Duodenal mucosa (tissue), 2 donors: ENCODE measurements at regions not wholly inside any gene's neighbourhood (a gene's known extent, or its start where the extent isn't known, plus 50 kb on each side); places are given as distances from the start of the nearest gene placed in this dataset.
"Not testable (repeated sequence)": the region's sequence is repeated elsewhere in the genome, so short reads cannot be mapped to it uniquely, and the experiment has no call there.

Experiments
- H3K27ac ChIP-seq: one replicate; pipeline ENCODE4 v1.7.0; 2013; ENCODE audit warnings: low read depth, low read length
- H3K27me3 ChIP-seq, 2 donors: one replicate each; pipeline ENCODE4 v1.7.0; 2013; ENCODE audit warnings: low read length in 2 of 2, control low read depth in 1 of 2; ENCODE audit not compliant: insufficient read depth in 2 of 2, control insufficient read depth in 1 of 2
- H3K36me3 ChIP-seq, 2 donors: one replicate each; pipeline ENCODE4 v1.7.0; 2013; ENCODE audit warnings: low read length in 2 of 2, control low read depth in 1 of 2; ENCODE audit not compliant: insufficient read depth in 2 of 2, control insufficient read depth in 1 of 2
- H3K4me1 ChIP-seq, 2 donors: one replicate each; pipeline ENCODE4 v1.7.0; 2013; ENCODE audit warnings: low read length in 2 of 2, control low read depth in 1 of 2; ENCODE audit not compliant: insufficient read depth in 2 of 2, control insufficient read depth in 1 of 2
- H3K4me3 ChIP-seq, 2 donors: one replicate each; pipeline ENCODE4 v1.7.0; 2013; ENCODE audit warnings: low read length in 2 of 2, low read depth in 1 of 2
- H3K9ac ChIP-seq, 2 donors: one replicate each; pipeline ENCODE4 v1.7.0; 2013; ENCODE audit warnings: low read length in 2 of 2, low read depth in 1 of 2
- H3K9me3 ChIP-seq, 2 donors: one replicate each; pipeline ENCODE4 v1.7.0; 2013; ENCODE audit warnings: low read length in 2 of 2, control low read depth in 1 of 2; ENCODE audit not compliant: control insufficient read depth in 1 of 2

- Histone ChIP-seq H3K4me1 (no peaks in the 10 kb centered on the region), H3K36me3 (no peaks in the 10 kb centered on the region), H3K27me3 (no peaks in the 10 kb centered on the region), H3K27ac (no peak overlapping the region), H3K9ac (no peak overlapping the region), H3K9me3 (no peaks in the 10 kb centered on the region), H3K4me3 (no peak overlapping the region)
Observed at GRCh38 chr1:102693345-102693744, 415.0 kb downstream of the COL11A1 start.

GRCh38 chr1:102691592-102692090 lies 416.7 kb downstream of the COL11A1 start:
- H3K9me3 ChIP-seq, result no peaks in the 10 kb centered on the region
- no peak overlapping the region for H3K4me3 ChIP-seq
- no peak overlapping the region for H3K27ac ChIP-seq
- H3K4me1 ChIP-seq, result no peaks in the 10 kb centered on the region
- H3K36me3 ChIP-seq, result no peaks in the 10 kb centered on the region
- no peak overlapping the region for H3K9ac ChIP-seq
- H3K27me3 ChIP-seq, result no peaks in the 10 kb centered on the region

DNA sequence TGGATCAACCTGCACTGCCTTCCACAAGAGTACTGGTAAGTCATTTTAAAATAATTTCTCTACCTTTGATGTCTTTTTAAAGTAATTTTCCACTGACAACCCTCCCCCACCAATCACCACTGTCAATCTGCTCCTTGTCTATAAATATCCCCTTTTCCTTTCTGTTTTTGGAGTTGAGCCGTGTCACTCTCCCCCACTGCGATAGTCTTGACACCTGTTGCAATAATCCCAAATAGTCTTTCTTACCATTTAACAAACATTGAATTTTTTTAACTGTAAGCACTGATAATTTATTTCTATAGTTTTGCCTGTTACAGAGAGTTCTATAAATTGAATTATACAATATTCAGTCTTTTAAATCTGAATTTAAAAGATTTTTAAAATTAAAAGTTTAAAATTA lies 420.9 kb downstream of the COL11A1 start:
- Histone ChIP-seq H3K27ac (no peak overlapping the region), H3K36me3 (no peaks in the 10 kb centered on the region), H3K4me3 (no peak overlapping the region), H3K27me3 (no peaks in the 10 kb centered on the region), H3K9me3 (no peaks in the 10 kb centered on the region), H3K9ac (no peak overlapping the region), H3K4me1 (no peaks in the 10 kb centered on the region)

DNA sequence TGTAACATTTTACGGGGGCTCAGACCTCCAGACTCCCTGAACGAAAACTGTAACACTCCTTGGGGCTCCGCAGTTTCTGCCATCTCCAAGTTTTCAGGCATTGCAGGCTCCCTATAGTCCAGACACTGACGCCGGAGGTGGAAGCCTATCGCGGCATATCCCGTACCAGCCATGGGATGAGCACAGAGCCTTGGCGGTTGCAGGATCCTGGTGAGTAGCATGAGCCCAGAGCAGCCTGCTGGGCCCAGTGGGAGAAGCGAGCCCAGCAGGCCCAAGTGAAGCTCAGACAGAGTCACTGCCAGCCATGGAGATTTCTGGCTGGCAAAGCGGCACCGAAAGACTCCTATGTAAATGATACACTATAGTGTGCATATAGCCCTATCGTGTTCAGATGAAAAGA lies 446.8 kb downstream of the COL11A1 start:
- no peak overlapping the region for H3K4me3 ChIP-seq
- no peak overlapping the region for H3K9ac ChIP-seq
- no peaks in the 10 kb centered on the region for H3K27me3 ChIP-seq
- H3K27ac ChIP-seq, result no peak overlapping the region
- H3K36me3 ChIP-seq, result no peaks in the 10 kb centered on the region
- no peaks in the 10 kb centered on the region for H3K4me1 ChIP-seq
- no peaks in the 10 kb centered on the region for H3K9me3 ChIP-seq

DNA sequence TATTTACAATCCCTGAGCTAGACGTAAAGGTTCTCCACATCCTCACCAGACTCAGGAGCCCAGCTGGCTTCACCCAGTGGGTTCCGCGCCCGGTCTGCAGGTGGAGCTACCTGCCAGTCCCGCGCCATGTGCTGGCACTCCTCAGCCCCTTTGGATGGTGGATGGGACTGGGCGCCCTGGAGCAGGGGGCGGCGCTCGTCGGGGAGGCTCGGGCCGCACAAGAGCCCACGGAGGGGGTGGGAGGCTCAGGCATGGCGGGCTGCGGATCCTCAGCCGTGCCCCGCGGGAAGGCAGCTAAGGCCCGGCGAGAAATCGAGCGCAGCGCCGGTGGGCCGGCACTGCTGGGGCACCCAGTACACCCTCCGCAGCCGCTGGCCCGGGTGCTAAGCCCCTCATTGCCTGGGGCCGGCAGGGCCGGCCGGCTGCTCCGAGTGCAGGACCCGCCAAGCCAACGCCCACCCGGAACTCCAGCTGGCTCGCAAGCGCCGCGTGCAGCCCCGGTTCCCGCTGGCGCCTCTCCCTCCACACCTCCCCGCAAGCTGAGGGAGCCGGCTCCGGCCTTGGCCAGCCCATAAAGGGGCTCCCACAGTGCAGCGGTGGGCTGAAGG lies 448.3 kb downstream of the COL11A1 start:
- H3K27me3 ChIP-seq, H3K4me1 ChIP-seq, H3K9me3 ChIP-seq, H3K27ac ChIP-seq, H3K36me3 ChIP-seq, H3K4me3 ChIP-seq, H3K9ac ChIP-seq: not testable (repeated sequence)

- Histone ChIP-seq H3K27me3 (no peaks in the 10 kb centered on the region), H3K4me1 (no peaks in the 10 kb centered on the region), H3K4me3 (no peak overlapping the region), H3K36me3 (no peaks in the 10 kb centered on the region), H3K9me3 (no peaks in the 10 kb centered on the region), H3K9ac (no peak overlapping the region), H3K27ac (no peak overlapping the region)
Observed at GRCh38 chr1:102655034-102655433, 453.3 kb downstream of the COL11A1 start.

- Histone ChIP-seq H3K27me3 (no peaks in the 10 kb centered on the region), H3K27ac (no peak overlapping the region), H3K36me3 (no peaks in the 10 kb centered on the region), H3K9ac (no peak overlapping the region), H3K4me1 (no peaks in the 10 kb centered on the region), H3K9me3 (no peaks in the 10 kb centered on the region), H3K4me3 (no peak overlapping the region)
Observed at GRCh38 chr1:102640872-102641271, 467.4 kb downstream of the COL11A1 start.

GRCh38 chr1:102640312-102640711 lies 468.0 kb downstream of the COL11A1 start:
- Histone ChIP-seq H3K4me1 (no peaks in the 10 kb centered on the region), H3K4me3 (no peak overlapping the region), H3K27me3 (no peaks in the 10 kb centered on the region), H3K9ac (no peak overlapping the region), H3K9me3 (no peaks in the 10 kb centered on the region), H3K36me3 (no peaks in the 10 kb centered on the region), H3K27ac (no peak overlapping the region)

GRCh38 chr1:102631691-102632090 lies 476.6 kb downstream of the COL11A1 start:
- H3K9me3 ChIP-seq, result no peaks in the 10 kb centered on the region
- no peaks in the 10 kb centered on the region for H3K27me3 ChIP-seq
- H3K4me3 ChIP-seq, result no peak overlapping the region
- no peak overlapping the region for H3K27ac ChIP-seq
- H3K36me3 ChIP-seq, result no peaks in the 10 kb centered on the region
- H3K9ac ChIP-seq, result no peak overlapping the region
- H3K4me1 ChIP-seq, result no peaks in the 10 kb centered on the region

DNA sequence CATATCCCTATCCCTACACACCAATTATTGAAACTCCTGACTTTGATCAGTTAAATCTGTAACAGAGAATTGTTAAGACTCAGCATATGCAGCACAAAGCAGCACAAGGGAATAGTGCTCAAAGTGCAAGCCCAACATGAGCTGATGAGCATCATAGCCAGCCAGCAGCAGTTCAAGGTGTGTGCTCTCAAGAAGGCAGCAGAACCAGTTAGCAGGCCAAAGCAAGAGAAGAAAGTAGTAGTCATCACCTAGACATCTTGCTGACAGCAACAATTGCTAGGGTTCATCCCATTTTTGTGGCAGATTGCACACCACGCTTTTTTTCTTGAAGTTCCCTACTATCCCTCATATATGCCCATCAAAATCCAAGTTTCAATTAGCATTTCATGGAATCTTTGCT lies 478.3 kb downstream of the COL11A1 start:
- Histone ChIP-seq H3K27ac (no peak overlapping the region), H3K4me3 (no peak overlapping the region), H3K9me3 (peaks cover 0 to 3% of the 10 kb centered on the region in 2 donors), H3K4me1 (no peaks in the 10 kb centered on the region), H3K9ac (no peak overlapping the region), H3K36me3 (no peaks in the 10 kb centered on the region), H3K27me3 (no peaks in the 10 kb centered on the region)
